ENCODE measurements at regions not wholly inside any gene's neighbourhood (a gene's known extent, or its start where the extent isn't known, plus 50 kb on each side); places are given as distances from the start of the nearest gene placed in this dataset.

- Histone ChIP-seq H4K20me1 (replicated peaks; ENCODE audit: control insufficient read depth, extremely low read depth, insufficient read depth, low read length) (no peaks in the 10 kb centered on the region), H3K79me2 (ENCODE audit: control insufficient read depth, insufficient read depth, low read length) (no peaks in the 10 kb centered on the region), H3K4me2 (ENCODE audit: insufficient read depth, low read length) (no peak overlapping the region), H3K27ac (ENCODE audit: insufficient read depth, low read depth, low read length) (no peak overlapping the region), H3K4me1 (ENCODE audit: control insufficient read depth, extremely low read depth, insufficient read depth, low read length) (no peaks in the 10 kb centered on the region), H2AFZ (ENCODE audit: low read depth, low read length) (no peak overlapping the region), H3K4me3 (replicated peaks in 1 of 3; ENCODE audit: insufficient read depth in 1 of 3, low read depth in 1 of 3, low read length in 3 of 3) (no peak overlapping the region), H3K9me1 (replicated peaks; ENCODE audit: control insufficient read depth, extremely low read depth, insufficient read depth, low read length) (no peaks in the 10 kb centered on the region), H3K9me3 (replicated peaks; ENCODE audit: control insufficient read depth, insufficient read depth, low read length) (no peaks in the 10 kb centered on the region), H3K36me3 (ENCODE audit: control insufficient read depth in 2 of 2, extremely low read depth in 1 of 2, insufficient read depth in 2 of 2, low read length in 2 of 2) (no peaks in the 10 kb centered on the region), H3K9ac (replicated peaks; ENCODE audit: extremely low read depth, insufficient read depth, low read length) (no peak overlapping the region), H3K27me3 (ENCODE audit: control insufficient read depth in 2 of 2, insufficient read depth in 2 of 2, low read length in 2 of 2) (no peaks in the 10 kb centered on the region)
- no TSS peak for BruUV-seq (replicated peaks)
- ChIA-PET POLR2A (no interaction called here), CTCF (no interaction called here)
- dilution Hi-C loops (cut with MboI; ENCODE audit: extremely low pct_ligation_motif_present, low sequenced_read_pairs) (no loop called here), intact Hi-C loops (cut with micrococcal nuclease) (no loop called here)
- TF ChIP-seq CTCF (IDR thresholded peaks at IDR 0.05; ENCODE audit: extremely low read depth in 1 of 2, insufficient read depth in 1 of 2, low read depth in 1 of 2, low read length in 2 of 2) (no peak), JUN (IDR thresholded peaks at IDR 0.05; ENCODE audit: borderline replicate concordance, insufficient read depth, insufficient read length, low read depth) (no peak), EZH2 (IDR thresholded peaks at IDR 0.05; ENCODE audit: borderline replicate concordance, low read depth, low read length, severe bottlenecking) (no peak), POLR2AphosphoS5 (IDR thresholded peaks at IDR 0.05; ENCODE audit: insufficient read depth, low read depth, low read length) (no peak), MYC (IDR thresholded peaks at IDR 0.05; ENCODE audit: low read depth, low read length) (no peak), POLR2A (IDR thresholded peaks at IDR 0.05; ENCODE audit: low read depth, low read length) (no peak)
- FAIRE-seq (no peak), DNase-seq (ENCODE audit: low read depth, low spot score) (no peak)
Observed at GRCh38 chr1:95340061-95340460, 106.1 kb downstream of the RWDD3 start.

- BruUV-seq (replicated peaks) = no TSS peak
- Histone ChIP-seq H3K4me3 (replicated peaks in 1 of 3; ENCODE audit: insufficient read depth in 1 of 3, low read depth in 1 of 3, low read length in 3 of 3) (no peak overlapping the region), H3K4me1 (ENCODE audit: control insufficient read depth, extremely low read depth, insufficient read depth, low read length) (no peaks in the 10 kb centered on the region), H3K9ac (replicated peaks; ENCODE audit: extremely low read depth, insufficient read depth, low read length) (no peak overlapping the region), H3K79me2 (ENCODE audit: control insufficient read depth, insufficient read depth, low read length) (no peaks in the 10 kb centered on the region), H3K9me3 (replicated peaks; ENCODE audit: control insufficient read depth, insufficient read depth, low read length) (no peaks in the 10 kb centered on the region), H3K36me3 (ENCODE audit: control insufficient read depth in 2 of 2, extremely low read depth in 1 of 2, insufficient read depth in 2 of 2, low read length in 2 of 2) (no peaks in the 10 kb centered on the region), H3K4me2 (ENCODE audit: insufficient read depth, low read length) (no peak overlapping the region), H2AFZ (ENCODE audit: low read depth, low read length) (no peak overlapping the region), H3K27ac (ENCODE audit: insufficient read depth, low read depth, low read length) (no peak overlapping the region), H3K27me3 (ENCODE audit: control insufficient read depth in 2 of 2, insufficient read depth in 2 of 2, low read length in 2 of 2) (no peaks in the 10 kb centered on the region), H3K9me1 (replicated peaks; ENCODE audit: control insufficient read depth, extremely low read depth, insufficient read depth, low read length) (no peaks in the 10 kb centered on the region), H4K20me1 (replicated peaks; ENCODE audit: control insufficient read depth, extremely low read depth, insufficient read depth, low read length) (no peaks in the 10 kb centered on the region)
- intact Hi-C loops (cut with micrococcal nuclease) = no loop called here
- dilution Hi-C loops (cut with MboI; ENCODE audit: extremely low pct_ligation_motif_present, low sequenced_read_pairs) = no loop called here
- FAIRE-seq = no peak
- POLR2A ChIA-PET = no interaction called here
- TF ChIP-seq JUN (IDR thresholded peaks at IDR 0.05; ENCODE audit: borderline replicate concordance, insufficient read depth, insufficient read length, low read depth) = no peak
- no peak for TF ChIP-seq FOS (IDR thresholded peaks at IDR 0.05; ENCODE audit: borderline replicate concordance, insufficient read depth, low read length)
- no peak for TF ChIP-seq POLR2AphosphoS5 (IDR thresholded peaks at IDR 0.05; ENCODE audit: insufficient read depth, low read depth, low read length)
- TF ChIP-seq EZH2 (IDR thresholded peaks at IDR 0.05; ENCODE audit: borderline replicate concordance, low read depth, low read length, severe bottlenecking) = no peak
- TF ChIP-seq POLR2A (IDR thresholded peaks at IDR 0.05; ENCODE audit: low read depth, low read length) = no peak
- no peak for DNase-seq (ENCODE audit: low read depth, low spot score)
- CTCF ChIA-PET = no interaction called here
Observed at GRCh38 chr1:95352767-95353166, 118.8 kb downstream of the RWDD3 start.

Data from endothelial cell of umbilical vein (primary cell).